ENCODE measurements at regions not wholly inside any gene's neighbourhood (a gene's known extent, or its start where the extent isn't known, plus 50 kb on each side); places are given as distances from the start of the nearest gene placed in this dataset.
A peak's percentile ranks its signal among the peaks of the same experiment; 100 is the strongest.

GRCh38 chr2:217195658-217196446 lies 336.0 kb upstream of the TNP1 start:
- DNase-seq (ENCODE audit: low spot score): no peak

GRCh38 chr2:217195016-217195415 lies 335.2 kb upstream of the TNP1 start:
- DNase-seq (ENCODE audit: low spot score): no peak

DNA sequence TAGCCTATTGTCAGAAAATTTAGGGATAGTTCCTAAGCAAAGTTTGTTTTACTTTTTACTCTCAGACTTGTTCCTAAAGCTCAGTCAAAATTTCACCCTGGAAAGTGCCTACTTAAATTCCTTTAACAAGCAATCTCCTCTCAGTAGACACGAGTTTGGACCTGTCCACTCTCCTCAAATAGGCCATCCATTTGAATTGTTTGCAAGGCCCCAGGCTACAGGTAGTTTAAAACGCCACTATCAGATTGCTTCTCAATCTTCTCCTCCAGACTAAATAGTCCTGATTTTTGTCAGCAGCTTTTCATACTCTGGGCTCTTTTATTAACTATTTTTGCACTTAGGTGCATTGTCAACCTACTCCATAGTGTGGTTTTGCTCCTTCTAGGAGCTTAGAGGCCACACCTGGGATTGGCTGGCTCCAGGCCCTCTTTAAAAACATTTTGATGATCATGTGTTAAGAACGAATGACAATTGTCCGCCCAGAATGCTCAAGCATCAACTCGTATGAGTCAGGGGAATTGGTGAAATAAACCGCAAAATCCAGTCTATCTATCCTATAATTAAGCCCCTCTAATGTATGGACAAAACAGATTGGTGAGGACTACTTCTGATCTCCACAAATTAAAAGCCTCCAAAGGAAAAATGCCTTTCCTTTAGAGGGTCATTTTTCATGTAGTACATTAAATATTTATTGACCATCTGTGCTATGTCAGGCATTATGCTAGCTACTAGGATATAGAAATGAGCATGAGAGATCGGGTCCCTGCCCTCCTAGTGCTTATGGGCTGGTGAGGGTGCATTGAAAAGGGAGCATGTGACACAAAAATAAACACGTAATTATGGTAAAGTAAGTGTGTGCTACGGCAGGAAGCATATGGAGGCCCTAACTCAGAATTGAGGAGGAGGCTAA lies 333.8 kb upstream of the TNP1 start:
- DNase-seq (ENCODE audit: low spot score): no peak

DNA sequence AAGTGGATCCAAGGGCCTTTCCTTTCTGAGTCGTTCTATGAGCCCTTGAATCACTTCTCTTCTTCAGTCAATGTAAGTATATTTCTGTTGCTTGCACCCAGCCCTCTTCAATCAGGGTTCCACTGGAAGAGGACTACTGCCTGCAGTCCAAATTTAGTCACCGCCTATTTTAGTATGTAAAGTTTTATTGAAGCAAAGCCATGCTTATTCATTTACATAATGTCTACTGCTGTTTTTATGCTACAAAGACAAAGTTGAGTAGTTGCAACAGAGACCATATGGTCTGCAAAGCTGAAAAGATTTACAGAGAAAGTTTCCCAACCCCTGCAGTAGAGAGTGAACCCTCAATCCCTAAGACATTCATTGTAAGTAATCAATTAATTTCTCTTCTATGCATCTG lies 332.5 kb upstream of the TNP1 start:
- DNase-seq (ENCODE audit: low spot score): no peak

DNA sequence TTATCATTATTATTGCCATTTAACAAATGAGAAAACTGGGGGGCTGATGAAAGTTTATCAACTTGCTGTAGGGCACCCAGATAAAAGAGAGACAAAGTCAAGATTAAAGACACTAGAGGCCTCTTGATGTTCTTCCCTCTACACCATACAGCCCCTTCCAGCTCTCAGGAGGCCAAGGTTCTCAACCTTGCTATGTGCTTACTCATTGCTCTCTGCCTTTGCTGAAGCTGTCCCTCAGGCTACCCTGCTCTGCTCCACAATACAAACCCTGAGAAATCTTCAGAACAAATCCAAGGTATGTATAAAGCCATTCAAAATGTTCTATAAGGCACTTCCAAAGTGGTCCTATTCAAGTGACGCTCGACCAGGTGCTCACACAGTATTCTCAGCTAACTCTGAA lies 329.9 kb upstream of the TNP1 start:
- DNase-seq (ENCODE audit: low spot score): no peak

DNA sequence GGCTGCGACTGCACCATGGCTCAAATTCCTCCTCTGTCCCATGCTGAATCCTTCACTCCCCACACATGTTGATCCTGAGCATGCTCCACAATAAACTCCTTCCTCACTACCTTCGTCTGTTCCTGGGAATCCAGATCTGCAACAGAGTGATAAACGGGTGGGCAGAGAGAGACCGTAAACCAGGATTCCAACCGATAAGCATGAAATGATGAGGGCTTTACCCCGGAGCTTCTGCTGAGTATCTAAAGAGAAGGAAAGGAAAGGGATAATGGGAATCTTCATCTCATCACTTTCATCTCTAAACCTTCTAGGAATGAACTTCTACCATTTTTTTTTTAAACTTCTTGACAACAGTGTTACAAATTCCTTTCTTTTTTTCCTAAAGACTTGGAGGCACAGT lies 329.3 kb upstream of the TNP1 start:
- no peak for DNase-seq (ENCODE audit: low spot score)

DNA sequence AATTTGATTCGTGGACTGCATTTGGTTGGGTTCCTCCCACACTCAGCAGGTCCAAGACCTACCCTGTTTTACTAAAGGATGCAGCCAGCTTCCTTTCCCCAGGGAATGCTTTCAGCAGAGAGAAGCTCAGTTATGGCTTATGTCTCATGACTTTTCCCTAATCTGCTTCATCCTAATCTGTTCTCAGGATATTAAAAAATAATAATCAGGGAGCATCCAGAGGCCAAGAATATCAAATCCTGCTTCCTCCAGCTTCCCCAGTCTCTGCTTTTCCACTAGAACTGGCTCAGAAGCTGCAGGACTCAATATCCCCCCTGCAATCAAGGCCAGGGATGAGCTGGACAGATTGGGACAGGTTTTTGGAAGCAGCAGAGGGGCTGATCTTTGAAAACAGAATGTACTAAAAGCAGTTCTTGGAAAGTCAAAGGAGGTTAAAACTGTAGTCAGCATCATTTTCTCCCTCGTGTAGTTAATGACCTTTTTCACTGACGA lies 326.9 kb upstream of the TNP1 start:
- DNase-seq (ENCODE audit: low spot score): no peak

GRCh38 chr2:217186152-217186551 lies 326.3 kb upstream of the TNP1 start:
- DNase-seq (ENCODE audit: low spot score): no peak

DNA sequence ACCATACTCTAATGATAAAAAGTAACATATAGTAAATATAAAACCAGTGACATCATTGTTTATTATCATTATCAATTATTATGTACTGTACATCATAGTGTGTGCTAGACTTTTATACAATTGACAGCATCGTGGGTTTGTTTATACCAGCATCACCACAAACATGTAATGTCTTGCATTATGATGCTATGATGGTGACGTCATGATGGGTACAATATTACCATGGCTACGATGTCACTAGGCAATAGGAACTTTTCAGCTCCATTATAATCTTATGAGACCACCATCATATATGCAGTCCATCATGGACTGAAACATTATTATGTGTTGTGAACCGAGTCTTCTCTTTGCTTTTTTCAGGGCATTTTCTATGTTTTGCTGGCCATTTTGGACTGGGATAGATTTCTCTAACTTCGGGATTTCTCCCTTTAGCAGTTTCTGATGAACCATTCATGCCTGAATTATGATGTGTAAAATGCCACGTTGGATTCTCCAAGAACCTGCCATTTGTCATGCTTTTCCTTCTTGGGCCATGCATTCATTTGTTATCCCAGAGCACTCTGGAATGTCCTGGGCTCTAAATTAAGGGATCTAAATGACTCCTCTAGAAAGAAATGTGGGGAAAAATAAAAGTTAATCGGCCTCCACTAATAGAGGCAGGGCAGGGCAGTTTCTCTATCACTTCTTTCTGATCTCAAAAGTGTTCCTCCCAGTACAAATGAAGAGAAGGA lies 325.6 kb upstream of the TNP1 start:
- no peak for DNase-seq (ENCODE audit: low spot score)

- DNase-seq (ENCODE audit: low spot score): no peak
Observed at GRCh38 chr2:217184242-217184641, 324.4 kb upstream of the TNP1 start.

- no peak for DNase-seq (ENCODE audit: low spot score)
Observed at GRCh38 chr2:217183471-217183870, 323.6 kb upstream of the TNP1 start.

GRCh38 chr2:217182926-217183325 lies 323.1 kb upstream of the TNP1 start:
- no peak for DNase-seq (ENCODE audit: low spot score)

DNA sequence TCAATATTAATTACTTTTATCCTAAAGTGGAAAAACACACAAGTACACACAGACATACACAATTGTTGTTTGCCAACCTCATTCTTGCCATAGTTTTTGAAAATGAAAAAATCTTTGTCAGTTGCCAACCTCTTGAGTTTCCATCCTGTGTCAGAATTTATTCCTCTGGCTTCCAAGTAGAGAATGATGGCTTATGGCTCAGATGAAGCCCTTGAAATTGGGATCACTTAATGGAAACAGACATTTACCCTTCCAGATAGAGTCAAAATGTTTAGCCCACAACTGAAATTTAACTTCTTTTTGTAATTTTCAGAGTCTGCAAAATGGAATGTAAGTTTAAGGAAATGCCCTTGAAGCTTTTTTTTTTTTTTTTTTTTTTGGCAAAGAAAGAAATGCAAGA lies 321.6 kb upstream of the TNP1 start:
- DNase-seq (ENCODE audit: low spot score): no peak

DNA sequence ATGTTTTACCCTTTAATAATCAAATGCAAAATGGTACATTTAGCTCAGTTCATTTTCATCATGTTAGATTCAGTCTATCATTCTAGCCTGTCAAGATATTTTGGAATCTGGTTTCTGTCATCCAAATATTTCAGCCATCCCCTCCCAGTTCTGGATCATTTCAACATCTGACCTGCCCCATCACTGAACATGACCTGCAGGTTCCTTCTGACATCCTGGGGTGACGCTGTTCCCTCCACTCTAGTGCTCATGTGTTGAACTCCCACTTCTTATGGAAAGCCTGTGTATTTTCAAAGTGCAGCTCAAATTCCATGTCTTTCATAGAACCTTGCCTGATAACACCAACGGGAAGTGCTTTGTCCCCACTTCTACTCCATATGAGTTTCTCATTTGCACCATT lies 320.0 kb upstream of the TNP1 start:
- DNase-seq (ENCODE audit: low spot score): no peak

GRCh38 chr2:217178341-217178740 lies 318.5 kb upstream of the TNP1 start:
- DNase-seq (ENCODE audit: low spot score): no peak

DNA sequence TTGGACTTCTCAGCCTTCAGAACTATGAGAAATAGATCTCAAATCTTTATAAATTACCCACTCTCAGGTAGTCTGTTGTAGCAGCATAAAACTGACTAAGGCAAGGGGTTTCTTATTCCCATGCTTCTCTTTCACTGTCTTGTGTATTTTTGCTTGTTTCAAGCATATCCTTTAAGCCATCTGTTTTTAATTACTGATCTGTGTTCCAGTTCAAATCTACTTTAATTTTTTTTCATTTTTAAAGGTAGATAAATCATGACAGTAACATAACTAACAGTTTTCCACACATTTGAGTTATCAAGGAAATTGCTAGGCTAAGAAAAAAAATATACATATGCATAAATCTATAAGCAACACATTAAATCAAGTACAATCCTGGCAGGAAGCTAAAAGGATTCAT lies 317.9 kb upstream of the TNP1 start:
- DNase-seq (ENCODE audit: low spot score): no peak

DNA sequence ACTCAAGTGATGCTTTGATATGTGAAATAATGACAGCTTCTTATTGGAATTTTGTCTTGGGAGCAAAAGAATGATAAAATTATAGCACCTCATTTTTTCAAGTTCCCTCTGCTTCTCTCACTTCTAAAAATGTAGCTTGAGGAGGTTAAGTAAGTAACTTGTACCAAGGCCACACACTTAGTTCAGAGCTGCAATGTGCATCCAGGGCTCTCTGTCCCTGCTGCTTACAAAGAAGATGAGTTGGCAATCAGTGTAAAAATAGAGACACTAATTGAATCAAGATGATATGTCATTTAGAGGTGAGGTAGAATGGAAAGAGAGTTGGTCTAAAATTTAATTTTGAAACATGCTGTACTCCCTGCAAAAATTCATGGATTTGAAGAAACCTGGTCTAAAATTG lies 312.0 kb upstream of the TNP1 start:
- no peak for DNase-seq (ENCODE audit: low spot score)

DNA sequence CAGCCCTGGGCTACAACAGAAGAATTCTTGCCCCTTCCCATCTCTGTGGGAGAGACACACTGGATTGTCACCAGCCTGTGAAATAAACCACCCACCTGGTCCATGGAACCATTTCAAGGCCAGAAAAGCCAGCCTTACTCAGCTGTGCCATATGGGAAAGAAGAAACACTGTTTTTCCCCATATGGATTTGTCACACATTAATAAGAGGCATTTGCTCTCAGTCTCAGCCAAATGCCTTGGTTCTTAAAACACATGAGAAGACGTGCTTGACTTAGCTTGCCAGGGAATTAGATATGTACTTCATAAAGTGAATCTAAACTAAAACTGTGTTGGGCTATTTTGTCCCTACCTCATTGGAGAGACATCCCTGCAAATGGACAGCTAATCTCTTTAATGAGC lies 308.6 kb upstream of the TNP1 start:
- no peak for DNase-seq (ENCODE audit: low spot score)

DNA sequence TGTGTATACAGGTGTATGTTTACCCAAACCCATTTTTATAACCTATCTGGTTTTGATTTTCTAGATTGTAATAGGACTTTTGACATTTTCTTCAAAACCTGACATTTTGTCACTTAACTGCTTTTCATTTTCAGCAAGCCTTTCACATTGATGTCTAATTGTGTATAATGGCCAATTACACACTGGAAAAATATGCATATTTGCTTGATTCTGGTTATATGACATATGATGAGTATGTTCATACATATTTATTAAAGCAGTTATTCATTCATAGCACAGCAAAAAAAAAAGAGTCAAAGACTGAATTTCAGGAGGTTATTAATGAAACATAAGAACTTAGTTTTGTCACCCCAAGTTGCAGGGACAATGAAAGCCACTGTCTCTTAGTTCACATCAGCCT lies 307.7 kb upstream of the TNP1 start:
- no peak for DNase-seq (ENCODE audit: low spot score)

- DNase-seq (ENCODE audit: low spot score): peak; percentile 30
Observed at GRCh38 chr2:217166241-217166850, 306.5 kb upstream of the TNP1 start.

DNA sequence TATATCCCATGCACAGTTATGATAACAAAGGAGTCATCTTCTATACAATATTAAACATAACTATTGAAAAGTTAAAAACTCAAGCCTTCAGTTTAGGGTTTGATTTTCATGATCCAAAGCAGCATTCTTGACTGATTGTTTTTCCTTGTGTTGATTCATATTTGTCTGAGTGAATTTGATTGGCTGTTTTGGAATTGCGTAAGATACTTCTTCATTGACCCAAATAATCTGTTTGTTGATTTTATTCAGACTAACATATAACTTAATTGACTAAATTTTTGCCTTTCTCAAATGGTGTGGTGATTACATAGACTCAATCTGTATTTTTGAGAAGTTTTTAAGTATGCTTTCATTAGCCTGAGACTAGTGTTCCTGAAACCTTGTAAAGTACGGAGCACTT lies 305.7 kb upstream of the TNP1 start:
- DNase-seq (ENCODE audit: low spot score): no peak

DNA sequence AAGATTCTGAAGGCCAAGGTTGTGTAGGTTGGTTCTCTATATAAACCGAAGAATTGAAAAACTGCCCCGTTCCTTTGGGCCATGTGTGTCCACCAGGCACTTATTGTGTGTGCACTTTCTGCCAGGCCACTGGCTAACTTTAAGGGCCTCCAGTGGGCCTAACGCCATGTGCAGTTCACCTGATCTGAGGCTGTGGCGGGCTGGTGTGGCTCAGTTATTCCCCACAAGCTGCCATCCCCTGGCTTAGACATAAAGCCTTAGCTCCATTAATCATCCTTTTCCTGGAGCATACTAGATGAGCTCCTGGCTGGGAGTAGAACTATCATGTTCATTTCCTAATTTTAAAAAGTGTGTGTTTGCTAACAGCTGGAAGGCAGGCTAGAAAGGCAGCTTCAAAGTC lies 304.1 kb upstream of the TNP1 start:
- no peak for DNase-seq (ENCODE audit: low spot score)

Measured in AG20443 (cell line).